Epithelial cell of prostate (primary cell): ENCODE measurements at regions not wholly inside any gene's neighbourhood (a gene's known extent, or its start where the extent isn't known, plus 50 kb on each side); places are given as distances from the start of the nearest gene placed in this dataset.

Source experiments
- DNase-seq: peaks from one replicate; pipeline ENCODE4 v3.0.0-alpha.2; 2011; ENCODE audit warnings: low read depth, low spot score
- H3K27ac ChIP-seq: fragments of 450-650 bp; 2 replicates; pipeline ENCODE4 v1.5.1; 2017; ENCODE audit warnings: mild to moderate bottlenecking

DNA sequence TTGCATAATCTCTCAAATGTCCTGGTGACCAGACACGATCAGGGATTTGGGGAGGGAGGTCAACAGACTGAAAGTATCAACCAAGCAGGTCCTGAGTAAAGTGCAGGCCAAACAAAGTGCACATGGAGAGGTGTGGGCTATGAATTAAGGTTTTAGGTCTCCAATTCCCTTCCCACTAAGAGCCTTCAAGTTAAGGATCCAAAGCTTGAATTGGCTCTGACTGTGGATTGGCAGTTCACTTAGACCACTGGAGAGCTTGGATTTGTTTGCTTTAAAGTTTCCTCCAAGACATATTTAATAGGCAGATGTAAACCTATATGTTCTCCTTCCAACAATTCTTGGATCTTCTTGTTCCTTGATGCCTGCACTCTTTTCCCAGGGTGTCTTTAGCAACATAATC, 129.6 kb upstream of the IGF1 start:
- DNase-seq = no peak

DNA sequence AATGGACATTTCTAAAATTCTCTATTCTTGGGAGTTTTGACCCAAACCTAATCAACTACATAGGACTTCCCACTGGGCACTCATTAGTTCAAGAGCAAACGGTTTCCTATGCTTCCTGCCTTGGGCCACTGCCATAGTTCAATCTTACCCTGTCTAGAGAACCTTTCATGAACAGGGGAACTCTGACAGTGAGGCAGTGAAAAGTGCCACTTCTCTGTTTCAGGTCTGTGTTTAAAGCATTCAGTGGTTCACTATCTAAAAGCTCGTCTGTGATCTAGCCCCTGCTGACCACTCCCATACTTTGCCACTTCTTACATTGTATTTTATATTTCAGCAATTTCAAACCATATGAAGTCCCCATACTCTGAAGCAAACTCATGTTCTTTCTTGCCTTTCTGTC, 122.7 kb upstream of the IGF1 start:
- no peak overlapping the region for H3K27ac ChIP-seq
- no peak for DNase-seq

More for the DNA sequence above, 129.6 kb upstream of the IGF1 start:
- no peak overlapping the region for H3K27ac ChIP-seq

DNA sequence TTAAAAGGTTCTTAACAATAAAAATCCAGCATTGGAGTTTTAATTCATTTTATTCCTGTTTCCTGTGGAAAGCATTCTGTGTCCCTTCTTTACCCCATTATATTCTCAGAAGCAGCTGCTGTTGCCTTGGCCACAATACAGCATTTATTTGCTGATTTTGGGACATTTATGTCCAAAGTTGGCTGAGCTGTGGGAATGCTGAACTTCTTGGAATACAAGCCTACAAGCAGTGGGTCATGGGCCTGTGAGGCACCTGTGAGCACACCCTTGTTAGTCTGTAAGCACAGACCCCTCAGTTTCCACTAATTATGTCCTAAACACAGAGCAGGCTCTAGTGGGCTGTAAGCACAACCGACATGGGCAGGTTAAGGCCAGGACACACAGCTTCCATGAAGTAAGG, 122.2 kb upstream of the IGF1 start:
- no peak overlapping the region for H3K27ac ChIP-seq

DNA sequence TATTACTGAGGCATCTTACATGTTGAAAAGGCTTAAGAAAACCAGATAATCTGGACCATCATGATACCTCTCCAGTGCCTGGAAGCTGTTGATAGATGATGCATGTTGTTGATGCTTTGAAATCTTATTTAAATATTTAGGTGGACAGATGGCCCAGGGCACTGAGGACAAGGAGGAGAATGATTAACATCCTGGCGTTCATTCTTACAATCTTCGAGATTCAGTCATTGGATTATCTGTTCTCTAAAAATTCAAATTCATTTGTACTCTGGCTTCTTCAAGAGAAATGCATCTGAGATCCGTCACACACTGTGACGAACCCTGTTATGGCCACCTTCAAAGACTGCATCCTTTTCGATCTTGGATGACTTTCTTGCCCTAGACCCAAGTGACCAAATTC, 121.3 kb upstream of the IGF1 start:
- no peak for DNase-seq
- H3K27ac ChIP-seq = no peak overlapping the region

More for the DNA sequence above, 122.2 kb upstream of the IGF1 start:
- DNase-seq = no peak

DNA sequence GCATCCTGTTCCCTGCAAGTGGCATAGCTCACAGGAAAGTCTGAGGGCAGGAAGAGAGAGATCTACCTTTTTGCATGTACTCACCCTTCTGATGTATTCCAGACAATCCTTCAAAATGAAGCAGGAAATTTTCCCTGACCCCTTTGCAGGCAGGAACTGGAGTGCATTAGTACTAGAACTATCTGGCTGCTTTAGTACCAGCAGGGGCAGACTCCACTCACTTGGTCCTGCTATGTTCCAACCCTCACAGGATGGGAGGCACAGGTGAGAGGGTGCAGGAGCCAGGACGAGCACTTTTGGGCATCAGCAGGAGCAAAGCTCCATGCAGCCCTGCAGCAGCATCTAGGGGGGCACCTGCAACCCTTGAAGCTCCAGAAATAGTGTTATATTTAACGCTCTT, 116.3 kb upstream of the IGF1 start:
- no peak overlapping the region for H3K27ac ChIP-seq
- DNase-seq = no peak

DNA sequence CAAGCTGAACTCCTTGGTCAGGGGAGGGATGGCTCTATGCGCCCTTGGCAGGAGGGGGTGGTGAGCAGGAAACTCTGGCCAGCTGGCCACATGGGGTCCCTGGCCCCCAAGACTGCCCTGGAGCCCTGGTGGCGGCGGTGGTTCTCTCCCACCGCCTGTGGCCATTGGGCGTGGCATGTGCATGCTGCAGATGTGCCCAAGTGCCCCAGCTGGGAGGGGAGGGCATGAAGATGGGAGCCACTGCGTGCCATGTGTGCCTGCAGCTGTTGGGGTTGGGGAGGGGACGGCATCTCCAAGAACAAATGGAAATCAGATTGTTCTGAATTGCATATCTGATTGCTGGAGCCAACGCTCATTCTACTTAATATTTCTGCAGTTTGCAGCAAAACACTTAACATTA, 115.7 kb upstream of the IGF1 start:
- no peak for DNase-seq
- no peak overlapping the region for H3K27ac ChIP-seq

DNA sequence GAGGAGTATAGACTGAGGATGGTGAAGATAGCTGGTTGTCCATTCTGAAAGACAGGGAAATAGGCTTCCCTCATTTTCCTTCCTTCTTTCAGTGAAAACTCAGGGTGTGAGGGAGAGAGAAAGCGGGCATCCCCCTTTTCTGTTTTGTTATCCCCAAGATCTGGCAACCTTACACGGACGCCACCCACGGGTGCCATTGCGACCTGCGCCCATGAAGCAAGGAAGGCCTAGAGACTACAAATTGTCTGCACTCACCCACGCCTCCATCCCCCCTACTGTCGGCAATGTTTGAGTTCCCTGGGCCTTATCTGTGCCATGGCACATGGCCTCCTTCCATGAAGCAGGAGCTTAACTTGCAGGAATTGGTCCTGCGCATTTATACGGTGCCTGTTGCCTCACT, 115.0 kb upstream of the IGF1 start:
- no peak overlapping the region for H3K27ac ChIP-seq
- DNase-seq = no peak

DNA sequence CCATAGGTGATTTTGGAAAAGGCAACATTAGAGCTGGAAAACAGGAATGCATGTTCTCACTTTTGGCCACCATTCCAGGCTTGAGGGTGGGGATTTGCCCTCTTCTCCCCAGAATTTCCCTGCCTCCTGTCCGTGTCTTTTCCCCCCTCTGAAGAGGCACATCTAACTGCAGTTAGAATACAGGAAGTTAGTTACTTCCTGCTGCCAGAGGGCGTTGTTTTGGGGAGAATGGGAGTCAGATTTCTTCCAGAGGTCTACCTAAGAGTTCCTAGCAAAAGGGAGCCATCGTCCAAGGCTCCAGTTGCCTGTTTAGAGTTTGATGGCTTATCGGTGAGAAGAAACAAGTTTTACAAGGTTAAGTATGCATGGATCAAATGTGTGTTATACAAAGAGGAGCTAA, 112.8 kb upstream of the IGF1 start:
- DNase-seq = no peak
- no peak overlapping the region for H3K27ac ChIP-seq

DNA sequence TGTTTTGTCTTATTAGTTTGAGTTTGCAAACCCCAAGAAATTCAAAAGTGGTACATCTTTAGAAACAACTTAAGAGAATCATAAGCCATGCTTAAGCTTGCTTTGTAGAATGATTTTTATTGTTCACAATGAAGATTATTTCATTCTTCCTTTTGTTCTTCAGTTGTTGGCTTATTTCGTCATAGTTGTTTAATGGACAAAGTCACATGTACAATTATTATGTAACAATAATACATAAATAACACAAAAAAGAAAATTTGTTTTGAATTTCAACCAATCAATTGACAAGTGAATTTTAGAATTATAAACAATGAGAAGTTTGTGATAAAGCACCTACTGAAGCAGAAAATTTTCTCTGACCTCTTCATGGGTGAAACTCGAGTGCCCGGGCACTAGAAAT, 111.8 kb upstream of the IGF1 start:
- H3K27ac ChIP-seq = no peak overlapping the region
- DNase-seq = no peak

DNA sequence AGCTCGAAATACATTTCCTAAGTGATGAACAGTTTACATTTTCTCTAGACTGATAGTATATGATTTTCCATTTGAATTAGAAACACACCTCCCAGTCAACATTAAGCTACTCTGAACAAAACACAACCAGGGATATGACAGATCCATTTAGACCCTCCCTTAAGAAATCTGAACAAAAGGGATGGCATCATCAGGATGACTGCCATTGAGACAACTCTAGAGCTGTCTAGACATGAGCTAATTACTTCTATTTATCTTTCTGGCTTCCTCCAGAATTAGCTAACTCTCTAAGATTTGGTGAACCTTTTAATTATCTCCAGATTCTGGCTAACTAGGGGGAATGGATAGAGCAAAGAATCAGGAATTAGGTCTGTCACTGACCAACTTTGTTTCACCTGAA, 92.9 kb upstream of the IGF1 start:
- DNase-seq = no peak
- H3K27ac ChIP-seq = no peak overlapping the region

DNA sequence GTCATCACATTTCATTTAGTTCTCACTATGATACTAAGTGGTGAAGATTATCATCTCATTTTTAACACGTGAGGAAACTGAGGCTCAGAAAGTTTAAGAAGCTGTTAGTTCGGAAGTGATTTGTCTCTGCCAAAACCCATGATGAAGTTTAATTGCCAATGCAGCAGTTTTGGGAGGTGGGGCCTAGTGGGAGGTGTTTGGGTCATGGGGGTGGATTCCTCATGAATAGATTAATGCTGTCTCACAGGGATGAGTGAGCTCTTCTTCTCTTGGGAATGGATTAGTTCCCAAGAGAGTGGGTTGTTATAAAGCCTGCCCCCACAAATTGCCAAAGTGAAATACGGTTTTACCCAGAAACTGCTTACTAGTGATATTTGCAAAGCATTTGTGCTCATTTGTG, 91.5 kb upstream of the IGF1 start:
- H3K27ac ChIP-seq = no peak overlapping the region
- DNase-seq = no peak

DNA sequence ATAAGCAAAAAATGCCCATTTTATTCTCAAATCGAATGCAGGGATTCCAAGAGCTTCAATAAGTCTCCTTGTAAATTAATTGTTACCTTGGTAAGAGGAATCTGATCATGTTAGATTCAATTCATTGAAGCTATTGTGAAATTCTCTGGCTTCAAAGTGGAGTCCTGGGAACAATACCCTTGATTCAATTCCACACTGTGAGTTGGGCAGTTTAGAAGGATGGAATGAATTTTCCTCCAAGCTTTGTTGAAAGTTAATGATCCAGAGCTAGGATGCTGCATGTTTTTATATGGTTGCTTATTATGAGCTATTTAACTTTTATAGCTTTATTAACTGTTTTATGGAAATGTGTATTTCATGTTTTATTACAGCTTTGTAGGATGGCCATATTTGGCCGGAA, 89.9 kb upstream of the IGF1 start:
- no peak overlapping the region for H3K27ac ChIP-seq
- DNase-seq = no peak

DNA sequence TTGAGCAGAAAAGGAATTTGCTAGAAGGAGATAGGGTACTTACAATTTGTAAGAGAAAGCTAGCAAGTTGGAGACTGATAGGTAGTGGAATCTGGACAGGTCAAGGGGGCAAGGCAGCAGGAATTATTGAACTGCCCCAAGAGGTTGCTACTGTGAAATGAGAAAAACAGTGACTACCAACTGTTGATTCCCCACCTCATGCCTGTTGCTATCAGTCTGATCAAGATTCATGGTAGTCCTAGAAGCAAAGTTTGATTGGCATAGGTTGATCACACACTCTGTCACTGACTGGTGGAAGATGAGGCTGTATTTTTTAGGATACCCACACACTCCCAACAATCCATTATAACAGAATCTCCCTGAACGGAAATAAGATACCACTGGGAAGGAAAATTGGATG, 89.4 kb upstream of the IGF1 start:
- no peak for DNase-seq
- no peak overlapping the region for H3K27ac ChIP-seq

DNA sequence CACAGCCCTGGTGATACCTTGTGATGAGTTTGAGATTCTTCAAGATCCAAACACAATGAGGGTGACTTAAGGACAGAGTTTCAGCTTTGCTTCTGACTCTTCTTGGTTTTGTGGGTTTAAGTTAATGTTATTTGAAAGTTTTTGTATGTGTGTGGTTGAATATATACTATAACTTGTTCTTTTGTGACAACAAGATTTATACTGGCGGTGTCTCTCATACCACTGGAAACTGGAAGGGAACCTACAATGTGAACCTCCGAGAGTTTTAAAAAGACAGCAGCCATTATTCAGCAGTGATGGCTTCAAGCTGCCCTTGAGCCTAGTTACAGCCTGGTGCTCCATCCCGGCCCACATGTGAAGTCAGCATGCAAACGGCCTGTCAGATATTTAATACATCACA, 87.9 kb upstream of the IGF1 start:
- peak overlapping the region; percentile 43 for H3K27ac ChIP-seq
- no peak for DNase-seq

DNA sequence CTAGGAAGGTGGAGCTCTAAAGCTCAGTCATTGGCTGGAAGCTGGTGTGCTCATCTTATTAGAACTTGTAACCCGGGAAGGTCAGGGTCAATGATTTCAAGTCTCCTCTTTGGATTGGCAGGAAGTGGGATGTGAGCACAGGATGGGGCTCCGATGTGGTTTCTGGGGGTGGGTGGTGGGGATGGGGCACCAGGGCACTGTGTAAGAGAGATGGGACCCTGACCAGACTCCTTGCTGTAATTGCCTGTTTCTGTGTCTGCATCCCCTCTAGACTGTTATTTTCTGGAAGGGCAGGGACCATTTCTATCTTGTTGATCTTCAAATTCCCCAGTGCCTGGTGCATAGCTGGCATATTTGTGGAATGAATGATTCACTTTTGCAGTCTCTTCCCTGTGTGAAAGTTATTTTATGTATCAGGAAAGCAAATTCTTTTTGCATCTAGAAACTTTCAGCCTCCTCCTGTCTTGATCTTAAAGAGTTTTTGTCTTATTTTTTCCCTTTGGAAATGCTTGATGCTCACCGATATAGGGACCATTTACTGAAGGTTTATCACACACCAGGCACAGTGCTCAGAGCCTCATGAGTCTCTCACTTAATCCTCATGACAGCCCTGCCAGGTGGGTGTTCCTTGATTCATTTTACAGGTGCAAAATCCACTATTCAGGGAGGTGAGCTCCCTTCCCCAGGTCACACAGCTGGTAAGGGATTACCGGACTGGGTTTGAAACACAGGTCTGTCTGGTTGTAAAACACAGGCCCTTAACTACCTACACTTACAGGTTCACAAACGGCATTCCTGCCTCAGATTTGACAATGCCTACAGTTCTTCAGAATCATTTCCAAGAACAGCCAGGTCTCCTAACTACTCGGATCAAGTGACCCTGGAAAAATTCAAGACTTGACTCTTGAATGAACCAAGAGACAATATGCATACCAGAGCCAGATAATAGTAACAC, 86.9 kb upstream of the IGF1 start:
- H3K27ac ChIP-seq = peak overlapping the region; percentile 43
- no peak for DNase-seq

DNA sequence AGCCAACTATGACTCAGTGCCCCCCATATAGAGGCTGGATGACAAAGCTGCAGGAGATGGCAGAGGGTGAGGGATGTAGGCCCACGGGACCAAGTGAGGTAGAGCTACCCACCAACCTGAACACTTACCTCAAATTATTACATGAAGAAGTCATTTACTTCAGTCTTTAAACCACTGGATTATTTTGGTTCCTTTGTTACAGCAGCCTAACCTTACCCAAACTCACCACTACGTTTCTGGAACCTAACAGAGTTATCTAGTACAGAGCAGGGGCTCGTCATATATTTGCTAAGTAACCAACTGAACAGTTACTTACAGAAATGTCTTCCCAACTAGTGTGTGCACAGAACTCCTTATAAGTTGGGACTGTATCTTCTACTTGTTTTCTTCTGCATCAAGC, 85.2 kb upstream of the IGF1 start:
- no peak overlapping the region for H3K27ac ChIP-seq
- DNase-seq = no peak

DNA sequence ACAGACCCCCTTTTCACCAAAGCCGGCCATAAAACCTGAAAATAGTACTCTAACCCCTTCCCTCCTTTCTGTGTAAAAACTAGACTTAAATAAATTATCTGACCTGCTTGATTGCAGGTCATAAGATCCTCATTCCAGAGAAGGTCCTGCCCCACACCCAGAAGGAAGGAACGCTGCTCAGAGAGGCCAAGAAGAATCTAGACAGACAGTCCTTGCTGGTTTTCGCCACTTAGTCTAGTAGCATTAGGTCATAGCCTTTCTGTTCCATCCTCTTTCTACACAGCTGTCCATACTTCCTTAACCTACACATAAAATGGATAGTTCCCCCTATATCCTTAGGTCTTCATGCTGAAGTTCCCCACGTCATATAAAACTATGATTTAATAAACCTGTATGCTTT, 83.7 kb upstream of the IGF1 start:
- DNase-seq = peak; percentile 26
- peak overlapping the region; percentile 66 for H3K27ac ChIP-seq

DNA sequence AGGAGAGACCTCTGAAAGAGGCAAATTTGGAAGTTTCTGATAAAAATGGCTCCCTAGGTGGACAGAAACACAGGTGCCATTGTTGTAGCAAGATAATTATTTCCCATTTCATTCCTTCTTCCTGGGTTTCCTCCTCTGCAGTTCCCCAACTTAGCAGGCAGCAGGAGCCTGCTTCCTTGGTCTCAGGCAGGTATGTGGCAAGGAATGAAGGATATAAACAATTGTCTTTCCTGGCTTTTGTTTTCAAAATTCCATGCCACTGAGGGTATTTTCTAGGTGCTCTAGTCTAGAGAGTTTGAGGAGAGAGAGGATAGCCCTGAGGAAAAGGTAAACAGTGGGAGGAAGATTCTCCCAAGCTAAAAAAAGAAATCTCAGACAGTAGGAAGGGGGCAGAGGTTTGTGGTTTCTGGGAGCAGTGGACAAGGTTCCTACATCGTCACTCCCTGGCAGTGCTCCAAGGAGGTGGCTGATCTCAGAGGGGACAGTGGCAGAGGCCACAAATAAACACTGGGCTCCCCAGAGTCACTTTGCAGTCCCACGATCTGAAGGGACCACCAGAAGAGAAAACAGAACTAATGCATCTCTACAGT, 82.6 kb upstream of the IGF1 start:
- no peak for DNase-seq
- H3K27ac ChIP-seq = peak overlapping the region; percentile 66

DNA sequence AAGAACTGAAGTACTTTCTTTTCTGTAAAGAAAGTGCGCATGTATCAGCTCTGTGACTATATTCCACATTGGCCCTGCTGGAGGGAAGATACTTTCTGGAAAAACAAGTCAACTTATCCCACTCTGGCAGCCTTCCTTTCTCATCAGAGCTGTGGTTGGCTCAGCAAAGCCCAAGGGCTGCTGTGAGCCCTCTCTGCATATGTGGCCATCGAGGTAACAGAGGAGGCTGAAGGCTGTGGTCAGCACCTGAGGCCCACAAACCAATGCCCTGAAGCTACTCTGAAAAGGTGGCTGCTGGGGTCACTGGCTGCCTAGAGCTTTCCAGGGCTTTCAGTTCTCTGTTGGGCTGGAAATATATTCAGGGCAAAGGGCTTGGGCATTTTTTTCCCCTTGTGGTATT, 70.8 kb upstream of the IGF1 start:
- H3K27ac ChIP-seq = no peak overlapping the region
- no peak for DNase-seq

DNA sequence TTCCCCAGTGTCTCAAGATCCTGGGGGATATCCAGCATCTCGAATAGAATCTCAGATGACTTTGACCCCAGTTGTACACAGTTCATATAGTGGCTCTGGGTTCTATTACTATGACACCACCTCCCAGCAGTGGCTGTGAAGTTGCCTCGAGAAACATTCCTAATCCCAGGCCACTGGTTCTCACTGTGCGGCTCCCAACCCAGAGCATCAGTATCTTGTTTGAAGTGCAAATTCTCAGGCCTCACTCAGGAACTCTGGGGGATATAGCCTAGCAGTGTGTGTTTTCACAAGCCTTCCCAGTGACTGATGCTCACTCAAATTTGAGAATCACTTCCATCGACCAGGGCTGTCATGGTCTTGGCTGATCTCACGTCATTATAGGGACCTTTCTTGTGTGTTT, 69.3 kb upstream of the IGF1 start:
- H3K27ac ChIP-seq = no peak overlapping the region
- no peak for DNase-seq

DNA sequence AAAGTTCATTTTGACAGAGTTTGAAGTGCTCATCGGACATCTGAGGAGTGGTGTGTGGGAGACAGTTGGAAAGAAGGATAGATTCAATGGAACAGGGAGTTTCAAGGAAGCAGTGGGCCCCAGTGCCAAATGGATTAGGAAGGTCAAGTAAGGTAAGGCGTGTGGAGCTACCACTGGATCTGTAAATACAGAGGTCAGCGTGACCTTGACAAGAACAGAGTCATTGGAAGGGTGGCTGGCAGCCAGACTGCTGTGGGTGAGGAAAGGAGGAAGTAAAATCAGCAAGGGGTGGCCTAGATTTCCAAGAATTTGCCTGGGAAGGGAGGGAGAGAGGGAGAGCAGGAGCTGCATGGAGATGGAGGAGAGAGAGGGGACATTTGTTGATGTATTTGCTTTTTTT, 68.2 kb upstream of the IGF1 start:
- DNase-seq = no peak
- H3K27ac ChIP-seq = no peak overlapping the region
